ENCODE measurements at regions not wholly inside any gene's neighbourhood (a gene's known extent, or its start where the extent isn't known, plus 50 kb on each side); places are given as distances from the start of the nearest gene placed in this dataset.

GRCh38 chr20:23229989-23230388, 120.6 kb upstream of the NXT1 start:
- DNase-seq: no peak

GRCh38 chr20:23228912-23229311, 121.7 kb upstream of the NXT1 start:
- no peak for DNase-seq

GRCh38 chr20:23227976-23228375, 122.6 kb upstream of the NXT1 start:
- no peak for DNase-seq

GRCh38 chr20:23227274-23227673, 123.3 kb upstream of the NXT1 start:
- no peak for DNase-seq

- DNase-seq: no peak
Measured at GRCh38 chr20:23226612-23227265, 123.9 kb upstream of the NXT1 start.

- DNase-seq: no peak
Measured at GRCh38 chr20:23225407-23226060, 125.1 kb upstream of the NXT1 start.

- DNase-seq: no peak
Measured at GRCh38 chr20:23224806-23225205, 125.8 kb upstream of the NXT1 start.

GRCh38 chr20:23223908-23224580, 126.5 kb upstream of the NXT1 start:
- no peak for DNase-seq

GRCh38 chr20:23222531-23223200, 127.9 kb upstream of the NXT1 start:
- DNase-seq: no peak

GRCh38 chr20:23217023-23217422, 130.9 kb upstream of the CD93 start:
- DNase-seq: no peak

GRCh38 chr20:23215344-23215995, 129.3 kb upstream of the CD93 start:
- no peak for DNase-seq

- DNase-seq: no peak
Measured at GRCh38 chr20:23214903-23215302, 128.8 kb upstream of the CD93 start.

- no peak for DNase-seq
Measured at GRCh38 chr20:23212464-23212995, 126.4 kb upstream of the CD93 start.

- DNase-seq: no peak
Measured at GRCh38 chr20:23212011-23212410, 125.9 kb upstream of the CD93 start.

- no peak for DNase-seq
Measured at GRCh38 chr20:23211164-23211563, 125.0 kb upstream of the CD93 start.

- no peak for DNase-seq
Measured at GRCh38 chr20:23207826-23208540, 121.9 kb upstream of the CD93 start.

GRCh38 chr20:23206995-23207394, 120.9 kb upstream of the CD93 start:
- DNase-seq: no peak

GRCh38 chr20:23206061-23206460, 119.9 kb upstream of the CD93 start:
- DNase-seq: no peak

- no peak for DNase-seq
Measured at GRCh38 chr20:23205611-23206041, 119.5 kb upstream of the CD93 start.

- no peak for DNase-seq
Measured at GRCh38 chr20:23205211-23205610, 119.1 kb upstream of the CD93 start.

- no peak for DNase-seq
Measured at GRCh38 chr20:23203951-23204730, 118.0 kb upstream of the CD93 start.

Data from CD4-positive, alpha-beta T cell treated with Interleukin-6 for 4 hours (primary cell).